ENCODE measurements at regions not wholly inside any gene's neighbourhood (a gene's known extent, or its start where the extent isn't known, plus 50 kb on each side); places are given as distances from the start of the nearest gene placed in this dataset.

- TF ChIP-seq ZBTB49 (CRISPR knock-in tag; IDR thresholded peaks at IDR 0.05; ENCODE audit: borderline replicate concordance) = no peak
- TF ChIP-seq ZBTB10 (CRISPR knock-in tag; IDR thresholded peaks at IDR 0.05; ENCODE audit: borderline replicate concordance) = no peak
These were observed 1233.3 kb downstream of the TBC1D22A start (continued) for GRCh38 chr22:47995718-47996117.

DNA sequence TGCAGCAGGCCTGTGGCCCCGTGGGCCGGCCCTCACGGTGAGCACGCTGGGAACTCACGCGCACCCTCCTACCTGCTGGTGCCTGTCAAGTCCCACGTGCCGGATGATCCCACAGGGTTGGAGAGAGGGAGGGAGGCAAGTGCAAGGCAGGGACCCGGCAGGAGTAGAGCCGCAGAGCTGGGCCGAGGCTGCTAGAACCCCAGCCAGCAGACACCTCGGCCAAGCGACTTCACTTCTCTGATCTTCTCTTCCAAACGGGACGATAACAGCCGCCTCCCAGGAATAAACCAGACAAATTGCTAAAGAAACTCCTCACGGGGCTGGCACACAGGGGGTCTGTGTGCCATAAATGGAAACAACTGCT is 1232.8 kb downstream of the TBC1D22A start:
- Histone ChIP-seq H4K20me1 (ENCODE audit: insufficient read depth, low read length) (no peaks in the 10 kb centered on the region), H3K27me3 (ENCODE audit: control insufficient read depth in 1 of 2, insufficient read depth in 2 of 2, low read length in 2 of 2) (peaks cover 2 to 24% of the 10 kb centered on the region in 2 experiments; a peak in 3 of 5 replicates), H3K27ac (ENCODE audit: extremely low read length, insufficient read depth, low read length) (no peak overlapping the region), H3K4me3 (replicated peaks in 1 of 3; ENCODE audit: insufficient read depth in 1 of 3, low read depth in 2 of 3, low read length in 3 of 3) (no peak overlapping the region), H3K9ac (ENCODE audit: insufficient read depth, low read depth, low read length) (no peak overlapping the region), H2AFZ (ENCODE audit: low read length) (no peak overlapping the region), H3K9me3 (ENCODE audit: low read length) (no peaks in the 10 kb centered on the region), H3K36me3 (replicated peaks in 1 of 2; ENCODE audit: control insufficient read depth in 1 of 2, insufficient read depth in 2 of 2, low read length in 2 of 2) (no peaks in the 10 kb centered on the region), H3K4me2 (ENCODE audit: low read depth, low read length) (no peak overlapping the region), H3K4me1 (ENCODE audit: insufficient read depth, low read length) (no peaks in the 10 kb centered on the region), H3K79me2 (ENCODE audit: insufficient read depth, low read length) (no peaks in the 10 kb centered on the region)
- TF ChIP-seq TCF7 (IDR thresholded peaks at IDR 0.05; ENCODE audit: low read depth) = no peak
- TF ChIP-seq POGK (CRISPR knock-in tag; conservative IDR thresholded peaks at IDR 0.05) = no peak
- no peak for TF ChIP-seq NFE2 (CRISPR knock-in tag; IDR thresholded peaks at IDR 0.05)
- TF ChIP-seq ZBTB37 (CRISPR knock-in tag; IDR thresholded peaks at IDR 0.05) = no peak
- TF ChIP-seq ZNF549 (CRISPR knock-in tag; IDR thresholded peaks at IDR 0.05) = no peak
- no peak for TF ChIP-seq ZNF414 (CRISPR knock-in tag; IDR thresholded peaks at IDR 0.05)
- TF ChIP-seq, protein P1, sequence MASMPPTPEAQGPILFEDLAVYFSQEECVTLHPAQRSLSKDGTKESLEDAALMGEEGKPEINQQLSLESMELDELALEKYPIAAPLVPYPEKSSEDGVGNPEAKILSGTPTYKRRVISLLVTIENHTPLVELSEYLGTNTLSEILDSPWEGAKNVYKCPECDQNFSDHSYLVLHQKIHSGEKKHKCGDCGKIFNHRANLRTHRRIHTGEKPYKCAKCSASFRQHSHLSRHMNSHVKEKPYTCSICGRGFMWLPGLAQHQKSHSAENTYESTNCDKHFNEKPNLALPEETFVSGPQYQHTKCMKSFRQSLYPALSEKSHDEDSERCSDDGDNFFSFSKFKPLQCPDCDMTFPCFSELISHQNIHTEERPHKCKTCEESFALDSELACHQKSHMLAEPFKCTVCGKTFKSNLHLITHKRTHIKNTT (CRISPR knock-in tag; IDR thresholded peaks at IDR 0.05) = no peak
- TF ChIP-seq, protein P2, sequence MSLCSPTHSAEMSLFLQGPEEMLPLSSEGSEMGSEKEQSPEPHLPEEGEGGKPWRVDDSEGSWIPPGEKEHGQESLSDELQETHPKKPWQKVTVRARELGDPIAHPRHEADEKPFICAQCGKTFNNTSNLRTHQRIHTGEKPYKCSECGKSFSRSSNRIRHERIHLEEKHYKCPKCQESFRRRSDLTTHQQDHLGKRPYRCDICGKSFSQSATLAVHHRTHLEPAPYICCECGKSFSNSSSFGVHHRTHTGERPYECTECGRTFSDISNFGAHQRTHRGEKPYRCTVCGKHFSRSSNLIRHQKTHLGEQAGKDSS (CRISPR knock-in tag; IDR thresholded peaks at IDR 0.05; ENCODE audit: borderline replicate concordance, low read depth) = no peak
- TF ChIP-seq POLR2AphosphoS5 (IDR thresholded peaks at IDR 0.05; ENCODE audit: low read depth, low read length) = no peak
- no peak for TF ChIP-seq SP5 (CRISPR knock-in tag; IDR thresholded peaks at IDR 0.05; ENCODE audit: borderline replicate concordance, low read depth)
- CTCF ChIA-PET (ENCODE audit: low intra/inter-chr PET ratio, low total read pairs) = no interaction called here
- intact Hi-C loops (cut with micrococcal nuclease; ENCODE audit: unreplicated experiment) (no loop called here), in situ Hi-C loops (cut with HindIII; ENCODE audit: extremely low pct_ligation_motif_present, low pct_unique_long_range_greater_than_20kb) (no loop called here)
- no peak for FAIRE-seq
- no TSS peak for BruUV-seq (replicated peaks)
- WGBS (ENCODE audit: low lambda C conversion rate) = 60% methylated on average over 6 of the region's 17 CpGs
- DNase-seq (ENCODE audit: low spot score) = no peak
- POLR2A ChIA-PET = no interaction called here
- no peak for ATAC-seq

All from HepG2 (cell line).